GM12873 (cell line): ENCODE measurements at regions not wholly inside any gene's neighbourhood (a gene's known extent, or its start where the extent isn't known, plus 50 kb on each side); places are given as distances from the start of the nearest gene placed in this dataset.

Experiments
- CTCF ChIP-seq: IDR thresholded peaks from 2 replicates; pipeline ENCODE4 v1.5.1; 2012; ENCODE audit warnings: low read depth, mild to moderate bottlenecking, moderate library complexity, low read length, control low read depth; ENCODE audit not compliant: insufficient read depth; ENCODE audit errors: missing control alignments

- TF ChIP-seq CTCF = no peak
These were observed 184.5 kb downstream of the MRPS30 start for GRCh38 chr5:44993286-44993685.

- TF ChIP-seq CTCF = no peak
These were observed 188.8 kb downstream of the MRPS30 start for GRCh38 chr5:44997506-44997905.

- TF ChIP-seq CTCF = no peak
These were observed 208.8 kb downstream of the MRPS30 start for GRCh38 chr5:45017568-45017967.

- no peak for TF ChIP-seq CTCF
These were observed 220.8 kb downstream of the MRPS30 start for GRCh38 chr5:45029553-45029952.

GRCh38 chr5:45035991-45036390 is 227.2 kb downstream of the MRPS30 start:
- no peak for TF ChIP-seq CTCF

GRCh38 chr5:45037927-45038326 is 229.2 kb downstream of the MRPS30 start:
- TF ChIP-seq CTCF = no peak

- TF ChIP-seq CTCF = peak; percentile 70
These were observed 229.7 kb downstream of the MRPS30 start for GRCh38 chr5:45038366-45038987.
